ENCODE measurements at regions not wholly inside any gene's neighbourhood (a gene's known extent, or its start where the extent isn't known, plus 50 kb on each side); places are given as distances from the start of the nearest gene placed in this dataset.

DNA sequence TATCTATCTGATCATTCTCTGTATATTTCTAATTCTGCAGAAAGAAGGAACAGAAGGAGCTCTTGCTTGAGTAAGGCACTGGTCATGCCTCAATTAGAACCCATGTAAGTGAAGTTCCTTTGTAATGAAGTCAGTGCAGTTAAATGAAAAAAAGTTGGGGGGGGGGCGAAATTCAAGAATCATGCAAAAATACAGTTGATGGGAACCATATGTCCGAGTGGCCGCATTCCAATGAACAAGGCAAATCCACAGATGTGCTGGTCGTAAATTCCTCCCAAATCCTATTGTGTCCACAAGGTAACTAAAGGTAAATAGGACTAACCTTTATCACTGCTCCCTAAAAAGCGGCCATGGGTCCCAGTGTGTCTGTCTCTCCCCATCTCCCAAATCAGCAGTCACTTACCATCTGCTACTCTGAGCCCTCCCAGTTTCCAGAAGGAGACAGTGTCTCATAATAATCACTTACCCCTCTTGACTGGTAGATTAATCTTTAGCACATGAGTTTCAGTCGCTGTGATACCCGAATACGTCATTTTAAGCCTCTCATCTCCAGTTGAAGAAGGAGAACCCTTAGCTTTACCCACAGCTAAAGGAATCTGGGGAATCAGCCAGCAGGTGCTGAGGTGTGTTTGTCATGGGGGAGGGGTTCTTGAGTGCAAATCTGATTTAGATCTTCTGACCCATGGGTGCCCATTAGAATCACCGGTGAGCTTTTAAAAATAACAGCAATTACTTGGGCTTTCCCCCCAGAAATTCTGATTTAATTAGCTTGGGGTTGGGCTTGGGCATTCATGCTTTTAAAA lies 56.3 kb upstream of the EPHB3 start:
- TF ChIP-seq, protein P1, sequence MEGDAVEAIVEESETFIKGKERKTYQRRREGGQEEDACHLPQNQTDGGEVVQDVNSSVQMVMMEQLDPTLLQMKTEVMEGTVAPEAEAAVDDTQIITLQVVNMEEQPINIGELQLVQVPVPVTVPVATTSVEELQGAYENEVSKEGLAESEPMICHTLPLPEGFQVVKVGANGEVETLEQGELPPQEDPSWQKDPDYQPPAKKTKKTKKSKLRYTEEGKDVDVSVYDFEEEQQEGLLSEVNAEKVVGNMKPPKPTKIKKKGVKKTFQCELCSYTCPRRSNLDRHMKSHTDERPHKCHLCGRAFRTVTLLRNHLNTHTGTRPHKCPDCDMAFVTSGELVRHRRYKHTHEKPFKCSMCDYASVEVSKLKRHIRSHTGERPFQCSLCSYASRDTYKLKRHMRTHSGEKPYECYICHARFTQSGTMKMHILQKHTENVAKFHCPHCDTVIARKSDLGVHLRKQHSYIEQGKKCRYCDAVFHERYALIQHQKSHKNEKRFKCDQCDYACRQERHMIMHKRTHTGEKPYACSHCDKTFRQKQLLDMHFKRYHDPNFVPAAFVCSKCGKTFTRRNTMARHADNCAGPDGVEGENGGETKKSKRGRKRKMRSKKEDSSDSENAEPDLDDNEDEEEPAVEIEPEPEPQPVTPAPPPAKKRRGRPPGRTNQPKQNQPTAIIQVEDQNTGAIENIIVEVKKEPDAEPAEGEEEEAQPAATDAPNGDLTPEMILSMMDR (IDR thresholded peaks at IDR 0.05; ENCODE audit: low read depth, low read length, poor library complexity, severe bottlenecking), result no peak
- TF ChIP-seq EZH2phosphoT487 (IDR thresholded peaks at IDR 0.05; ENCODE audit: borderline replicate concordance, low read length), result no peak
